Neuronal stem cell (in vitro differentiated cells): ENCODE measurements at regions not wholly inside any gene's neighbourhood (a gene's known extent, or its start where the extent isn't known, plus 50 kb on each side); places are given as distances from the start of the nearest gene placed in this dataset.

ENCODE experiments used
- DNase-seq: peaks from one replicate; pipeline ENCODE4 v3.0.0-alpha.2; 2013; ENCODE audit warnings: low spot score
- H2AFZ ChIP-seq: one replicate; pipeline ENCODE4 v1.6.1; 2013; ENCODE audit warnings: mild to moderate bottlenecking, low read length, inconsistent platforms
- H2AK5ac ChIP-seq: 2 replicates; pipeline ENCODE4 v1.6.1; 2013; ENCODE audit warnings: low read depth, mild to moderate bottlenecking, inconsistent platforms, low read length, moderate library complexity, mixed read lengths
- H2BK120ac ChIP-seq: 2 replicates; pipeline ENCODE4 v1.6.1; 2013; ENCODE audit warnings: low read depth, mild to moderate bottlenecking, inconsistent platforms, low read length, moderate library complexity, mixed read lengths
- H2BK12ac ChIP-seq: one replicate; pipeline ENCODE4 v1.6.1; 2013; ENCODE audit warnings: low read length, inconsistent platforms
- H2BK15ac ChIP-seq: 2 replicates; pipeline ENCODE4 v1.6.1; 2013; ENCODE audit warnings: mild to moderate bottlenecking, low read length, inconsistent platforms, mixed read lengths
- H2BK5ac ChIP-seq: one replicate; pipeline ENCODE4 v1.6.1; 2013; ENCODE audit warnings: inconsistent platforms, mild to moderate bottlenecking, low read length, moderate library complexity
- H3K14ac ChIP-seq: one replicate; pipeline ENCODE4 v1.6.1; 2013; ENCODE audit warnings: low read length, inconsistent platforms
- H3K18ac ChIP-seq: 2 replicates; pipeline ENCODE4 v1.6.1; 2013; ENCODE audit warnings: low read length, inconsistent platforms
- H3K23ac ChIP-seq: 2 replicates; pipeline ENCODE4 v1.6.1; 2013; ENCODE audit warnings: low read depth, mild to moderate bottlenecking, mixed read lengths, low read length, inconsistent platforms; ENCODE audit not compliant: poor library complexity
- H3K27ac ChIP-seq: replicated peaks from 3 replicates; pipeline ENCODE4 v1.5.1; 2013; ENCODE audit warnings: low read length, inconsistent platforms
- H3K27me3 ChIP-seq, 3 experiments: 2 replicates each; pipeline ENCODE4 v1.6.1; 2013; ENCODE audit warnings: low read length in 3 of 3, mild to moderate bottlenecking in 2 of 3, inconsistent platforms in 1 of 3, low read depth in 1 of 3, mixed read lengths in 1 of 3, moderate library complexity in 1 of 3; ENCODE audit not compliant: control insufficient read depth in 3 of 3, insufficient read depth in 3 of 3
- H3K36me3 ChIP-seq, 2 donors: replicated peaks in 1 of 2; 2 replicates each; pipeline ENCODE4 v1.6.1; 2013; ENCODE audit warnings: low read length in 2 of 2; ENCODE audit not compliant: control insufficient read depth in 2 of 2, insufficient read depth in 2 of 2
- H3K4ac ChIP-seq: 2 replicates; pipeline ENCODE4 v1.6.1; 2013; ENCODE audit warnings: inconsistent platforms, mild to moderate bottlenecking, low read length, moderate library complexity
- H3K4me1 ChIP-seq, 2 donors: 1 replicate in 1 of 2; 2 replicates in 1 of 2; pipeline ENCODE4 v1.6.1; 2013; ENCODE audit warnings: low read length in 2 of 2, low read depth in 1 of 2; ENCODE audit not compliant: control insufficient read depth in 2 of 2, insufficient read depth in 1 of 2
- H3K4me2 ChIP-seq: one replicate; pipeline ENCODE4 v1.6.1; 2013; ENCODE audit warnings: mild to moderate bottlenecking, low read length, inconsistent platforms; ENCODE audit not compliant: insufficient read depth, poor library complexity, severe bottlenecking
- H3K4me3 ChIP-seq, 2 donors: 2 replicates each; pipeline ENCODE4 v1.5.1; 2013; ENCODE audit warnings: low read length in 2 of 2, mild to moderate bottlenecking in 2 of 2, inconsistent platforms in 1 of 2, moderate library complexity in 1 of 2
- H3K79me1 ChIP-seq: one replicate; pipeline ENCODE4 v1.6.1; 2013; ENCODE audit warnings: low read depth, mild to moderate bottlenecking, inconsistent platforms, low read length, moderate library complexity
- H3K9ac ChIP-seq: one replicate; pipeline ENCODE4 v1.6.1; 2013; ENCODE audit warnings: mild to moderate bottlenecking, low read depth, low read length, inconsistent platforms; ENCODE audit not compliant: poor library complexity
- H3K9me3 ChIP-seq, 2 donors: replicated peaks in 1 of 2; 2 replicates each; pipeline versions ENCODE3 to v1.6.1; 2013; ENCODE audit warnings: low read length in 2 of 2, mild to moderate bottlenecking in 2 of 2, inconsistent platforms in 1 of 2, low read depth in 1 of 2, mixed read lengths in 1 of 2, moderate library complexity in 1 of 2; ENCODE audit not compliant: control insufficient read depth in 2 of 2, insufficient read depth in 1 of 2
- H4K8ac ChIP-seq: one replicate; pipeline ENCODE4 v1.6.1; 2013; ENCODE audit warnings: low read depth, mild to moderate bottlenecking, inconsistent platforms, low read length, moderate library complexity
- H4K91ac ChIP-seq: one replicate; pipeline ENCODE4 v1.6.1; 2013; ENCODE audit warnings: low read length, low read depth, mild to moderate bottlenecking, inconsistent platforms; ENCODE audit not compliant: poor library complexity
- WGBS, 2 donors: extraction: QIAGEN DNeasy Blood & Tissue Kit; methylation state at CpG; one replicate each; pipeline ENCODE4 v1.1.7; 2013; ENCODE audit warnings: missing lambda C conversion rate in 2 of 2, mixed read lengths in 1 of 2; ENCODE audit not compliant: insufficient read length in 2 of 2, insufficient replicate concordance in 1 of 2; ENCODE audit errors: extremely low coverage in 2 of 2; 5-methylcytosine and 5-hydroxymethylcytosine counted together

DNA sequence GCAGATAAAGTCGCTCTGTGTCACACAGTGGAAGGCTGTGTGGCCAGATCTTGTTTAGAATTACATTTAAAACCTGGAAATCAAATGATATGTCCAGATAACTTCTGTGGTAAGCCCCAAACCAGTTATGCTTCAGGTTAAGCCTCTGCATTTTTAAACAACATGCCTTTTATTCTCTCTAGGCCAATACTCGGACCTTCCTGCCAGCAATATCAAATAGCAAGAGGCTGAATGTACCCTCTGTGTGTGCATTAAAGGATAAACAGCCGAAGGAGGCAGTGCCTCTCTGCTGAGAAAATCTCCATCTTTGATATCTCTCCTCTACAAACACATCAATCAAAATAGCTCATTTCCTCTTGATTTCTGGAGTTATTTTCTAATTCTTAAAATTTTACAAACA, 67.1 kb upstream of the TMEM260 start:
- Histone ChIP-seq H3K27ac (no peak overlapping the region), H2BK5ac (no peak overlapping the region), H3K4me3 (no peak overlapping the region), H2BK120ac (no peak overlapping the region), H4K91ac (no peak overlapping the region), H2AFZ (no peak overlapping the region), H3K23ac (no peak overlapping the region), H3K79me1 (no peaks in the 10 kb centered on the region), H4K8ac (no peak overlapping the region), H3K9me3 (peaks cover 0 to 1% of the 10 kb centered on the region in 2 donors), H3K4me2 (no peak overlapping the region), H2BK12ac (no peak overlapping the region), H3K18ac (no peak overlapping the region), H2AK5ac (no peak overlapping the region), H3K36me3 (no peaks in the 10 kb centered on the region), H3K27me3 (peaks cover 0 to 43% (median 0%) of the 10 kb centered on the region in 3 experiments), H2BK15ac (no peak overlapping the region), H3K14ac (no peak overlapping the region), H3K4me1 (no peaks in the 10 kb centered on the region), H3K4ac (no peak overlapping the region), H3K9ac (no peak overlapping the region)
- no CpG with 5 or more reads among the region's 3 CpGs for WGBS, 2 donors
- DNase-seq: no peak

DNA sequence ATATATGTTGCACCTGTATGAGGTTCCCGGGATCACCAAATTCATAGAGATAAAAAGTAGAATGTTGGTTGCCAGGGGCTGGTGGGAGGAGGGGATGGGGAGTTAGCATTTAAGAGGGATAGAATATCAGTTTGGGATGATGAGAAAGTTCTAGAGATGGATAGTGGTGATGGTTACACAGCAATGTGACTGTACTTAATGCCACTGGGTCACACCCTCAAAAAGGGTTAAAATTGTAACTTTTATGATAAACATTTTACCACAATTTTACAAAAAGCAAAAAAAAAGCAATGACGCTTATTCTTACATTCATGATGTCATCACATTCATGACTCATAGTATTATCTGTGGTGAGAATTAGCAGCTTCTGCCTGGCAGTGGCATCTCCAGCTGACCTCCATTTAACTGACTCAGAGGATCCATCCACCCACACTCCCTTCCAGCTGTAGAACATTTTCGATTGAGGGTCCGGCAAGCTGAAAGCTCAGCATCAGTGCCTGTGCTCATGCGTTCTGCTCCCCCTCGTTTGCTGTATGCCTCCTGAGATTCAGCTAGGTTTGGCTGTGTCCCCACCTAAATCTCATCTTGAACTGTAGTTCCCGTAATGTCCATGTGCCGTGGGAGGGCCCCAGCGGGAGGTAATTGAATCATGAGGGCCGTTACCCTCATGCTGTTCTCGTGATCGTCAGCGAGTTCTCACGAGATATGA, 64.8 kb upstream of the TMEM260 start:
- H3K23ac ChIP-seq: no peak overlapping the region

DNA sequence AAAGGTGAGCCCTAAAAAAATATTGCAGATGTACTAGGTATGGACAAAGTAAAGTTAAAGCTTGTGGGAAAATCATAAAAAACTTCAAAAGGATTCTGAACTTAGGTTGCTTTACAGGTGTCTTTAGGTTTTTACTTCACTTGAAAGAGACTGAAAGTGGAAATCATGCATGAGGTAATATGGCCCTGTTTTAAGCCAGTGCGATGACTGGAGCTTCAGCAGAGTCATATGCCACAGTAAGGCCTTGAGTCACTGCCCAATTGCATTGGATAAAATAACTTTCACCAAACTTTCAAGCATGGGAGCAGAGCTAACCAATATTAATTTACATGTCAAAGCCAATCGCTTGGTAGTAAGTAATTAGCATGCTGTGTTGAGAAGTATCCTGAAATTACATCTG, 63.9 kb upstream of the TMEM260 start:
- no peaks in the 10 kb centered on the region for H3K4me1 ChIP-seq
- H3K36me3 ChIP-seq: no peaks in the 10 kb centered on the region
- no peak overlapping the region for H2AFZ ChIP-seq
- no peak overlapping the region for H4K8ac ChIP-seq
- no peak for DNase-seq
- H3K18ac ChIP-seq: no peak overlapping the region
- H2BK15ac ChIP-seq: no peak overlapping the region
- H3K79me1 ChIP-seq: no peaks in the 10 kb centered on the region
- no peak overlapping the region for H3K4ac ChIP-seq
- no peak overlapping the region for H3K9ac ChIP-seq
- no peak overlapping the region for H3K14ac ChIP-seq
- WGBS, 2 donors: no CpG with 5 or more reads among the region's 2 CpGs
- no peak overlapping the region for H2BK120ac ChIP-seq
- H3K9me3 ChIP-seq: peaks cover 0 to 1% of the 10 kb centered on the region in 2 donors
- no peak overlapping the region for H2BK12ac ChIP-seq
- H3K27me3 ChIP-seq: peaks cover 0 to 52% (median 0%) of the 10 kb centered on the region in 3 experiments
- no peak overlapping the region for H3K4me3 ChIP-seq
- no peak overlapping the region for H3K27ac ChIP-seq
- no peak overlapping the region for H2BK5ac ChIP-seq
- no peak overlapping the region for H3K4me2 ChIP-seq
- H2AK5ac ChIP-seq: no peak overlapping the region
- no peak overlapping the region for H4K91ac ChIP-seq
- no peak overlapping the region for H3K23ac ChIP-seq

More for the DNA sequence above, 64.8 kb upstream of the TMEM260 start:
- WGBS, 2 donors: no CpG with 5 or more reads among the region's 14 CpGs
- Histone ChIP-seq H2BK12ac (no peak overlapping the region), H2AK5ac (no peak overlapping the region), H3K27ac (no peak overlapping the region), H3K36me3 (no peaks in the 10 kb centered on the region), H2BK120ac (no peak overlapping the region), H3K79me1 (no peaks in the 10 kb centered on the region), H3K4me3 (no peak overlapping the region), H2BK15ac (no peak overlapping the region), H3K9ac (no peak overlapping the region), H3K9me3 (peaks cover 0 to 1% of the 10 kb centered on the region in 2 donors), H2AFZ (no peak overlapping the region), H3K4me1 (no peaks in the 10 kb centered on the region), H4K8ac (no peak overlapping the region), H3K4me2 (no peak overlapping the region), H3K27me3 (peaks cover 0 to 60% (median 0%) of the 10 kb centered on the region in 3 experiments), H2BK5ac (no peak overlapping the region), H3K18ac (no peak overlapping the region), H3K4ac (no peak overlapping the region), H3K14ac (no peak overlapping the region), H4K91ac (no peak overlapping the region)
- no peak for DNase-seq

DNA sequence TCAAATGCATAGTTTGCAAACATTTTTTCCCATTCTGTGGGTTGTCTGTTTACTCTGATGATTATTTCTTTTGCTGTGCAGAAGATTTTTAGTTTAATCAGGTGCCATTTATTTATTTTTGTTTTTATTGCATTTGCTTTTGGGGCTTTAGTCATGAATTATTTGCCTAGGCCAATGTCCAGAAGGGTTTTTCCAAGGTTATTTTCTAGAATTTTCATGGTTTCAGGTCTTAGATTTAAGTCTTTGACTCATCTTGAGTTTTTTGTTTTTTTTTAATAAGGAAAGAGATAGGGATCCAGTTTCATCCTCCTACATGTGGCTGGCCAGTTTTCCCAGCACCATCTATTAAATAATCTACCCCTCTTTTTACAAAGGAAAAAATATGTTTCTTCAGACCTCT, 57.2 kb upstream of the TMEM260 start:
- H3K4ac ChIP-seq: no peak overlapping the region
- no peaks in the 10 kb centered on the region for H3K9me3 ChIP-seq
- peaks cover 0 to 57% (median 0%) of the 10 kb centered on the region in 3 experiments for H3K27me3 ChIP-seq
- H4K91ac ChIP-seq: no peak overlapping the region
- peaks cover 0 to 2% of the 10 kb centered on the region in 2 donors for H3K4me1 ChIP-seq
- H2AFZ ChIP-seq: no peak overlapping the region
- no peak overlapping the region for H2BK5ac ChIP-seq
- H4K8ac ChIP-seq: no peak overlapping the region
- no peak overlapping the region for H2BK15ac ChIP-seq
- no peak overlapping the region for H3K4me3 ChIP-seq
- no peak overlapping the region for H3K14ac ChIP-seq
- H3K9ac ChIP-seq: no peak overlapping the region
- H3K23ac ChIP-seq: no peak overlapping the region
- no peak for DNase-seq
- H3K4me2 ChIP-seq: no peak overlapping the region
- no peak overlapping the region for H3K18ac ChIP-seq
- H2AK5ac ChIP-seq: no peak overlapping the region
- no peaks in the 10 kb centered on the region for H3K79me1 ChIP-seq
- H3K27ac ChIP-seq: no peak overlapping the region
- no peak overlapping the region for H2BK120ac ChIP-seq
- H3K36me3 ChIP-seq: no peaks in the 10 kb centered on the region
- no peak overlapping the region for H2BK12ac ChIP-seq
